ENCODE measurements at regions not wholly inside any gene's neighbourhood (a gene's known extent, or its start where the extent isn't known, plus 50 kb on each side); places are given as distances from the start of the nearest gene placed in this dataset.
A peak's percentile ranks its signal among the peaks of the same experiment; 100 is the strongest.

DNA sequence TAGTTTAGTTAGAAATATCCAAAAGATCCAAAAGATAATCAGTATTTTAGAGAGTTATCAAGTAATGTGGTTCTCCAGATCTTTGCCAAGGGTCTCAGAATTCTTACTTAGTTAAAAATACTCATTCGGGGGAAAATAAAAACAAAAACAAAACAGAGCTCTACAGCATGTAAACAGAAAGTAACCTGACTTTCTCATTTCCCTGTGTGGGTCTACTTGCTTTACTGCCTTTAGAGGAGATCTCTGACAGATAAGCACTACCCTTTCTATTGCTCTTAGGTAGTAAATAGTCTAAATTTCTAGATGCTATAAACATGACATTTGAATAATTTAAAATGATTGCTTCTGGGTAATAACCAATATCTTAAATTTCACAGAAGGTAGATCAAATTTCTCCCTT lies 371.8 kb downstream of the RPL10L start:
- DNase-seq (ENCODE audit: low read depth) = no peak
- no peak overlapping the region for H3K4me3 ChIP-seq (ENCODE audit: low read depth, low read length)
- TF ChIP-seq MAX (IDR thresholded peaks at IDR 0.05; ENCODE audit: low read depth, low read length) (no peak), MYC (IDR thresholded peaks at IDR 0.05; ENCODE audit: low read depth, low read length) (no peak), POLR2A (IDR thresholded peaks at IDR 0.05; ENCODE audit: extremely low read depth, insufficient read length) (no peak)

DNA sequence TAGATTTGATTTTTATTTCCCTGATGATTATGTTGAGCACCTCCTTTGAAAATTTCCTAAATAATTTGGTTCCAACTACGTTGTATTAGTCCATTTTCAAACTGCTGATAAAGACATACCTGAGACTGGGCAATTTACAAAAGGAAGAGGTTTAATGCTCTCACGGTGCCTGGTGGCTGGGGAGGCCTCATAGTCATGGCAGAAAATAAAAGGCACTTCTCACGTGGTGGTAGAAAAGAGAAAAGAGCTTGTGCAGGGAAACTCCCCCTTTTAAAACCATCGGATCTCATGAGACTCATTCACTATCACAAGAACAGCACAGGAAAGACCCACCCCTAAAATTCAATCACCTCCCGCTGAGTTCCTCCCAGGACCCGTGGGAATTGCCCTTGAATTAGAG lies 372.3 kb downstream of the RPL10L start:
- TF ChIP-seq MYC (IDR thresholded peaks at IDR 0.05; ENCODE audit: low read depth, low read length) = no peak
- TF ChIP-seq, protein P1, sequence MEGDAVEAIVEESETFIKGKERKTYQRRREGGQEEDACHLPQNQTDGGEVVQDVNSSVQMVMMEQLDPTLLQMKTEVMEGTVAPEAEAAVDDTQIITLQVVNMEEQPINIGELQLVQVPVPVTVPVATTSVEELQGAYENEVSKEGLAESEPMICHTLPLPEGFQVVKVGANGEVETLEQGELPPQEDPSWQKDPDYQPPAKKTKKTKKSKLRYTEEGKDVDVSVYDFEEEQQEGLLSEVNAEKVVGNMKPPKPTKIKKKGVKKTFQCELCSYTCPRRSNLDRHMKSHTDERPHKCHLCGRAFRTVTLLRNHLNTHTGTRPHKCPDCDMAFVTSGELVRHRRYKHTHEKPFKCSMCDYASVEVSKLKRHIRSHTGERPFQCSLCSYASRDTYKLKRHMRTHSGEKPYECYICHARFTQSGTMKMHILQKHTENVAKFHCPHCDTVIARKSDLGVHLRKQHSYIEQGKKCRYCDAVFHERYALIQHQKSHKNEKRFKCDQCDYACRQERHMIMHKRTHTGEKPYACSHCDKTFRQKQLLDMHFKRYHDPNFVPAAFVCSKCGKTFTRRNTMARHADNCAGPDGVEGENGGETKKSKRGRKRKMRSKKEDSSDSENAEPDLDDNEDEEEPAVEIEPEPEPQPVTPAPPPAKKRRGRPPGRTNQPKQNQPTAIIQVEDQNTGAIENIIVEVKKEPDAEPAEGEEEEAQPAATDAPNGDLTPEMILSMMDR (IDR thresholded peaks at IDR 0.05; ENCODE audit: low read depth, low read length) = no peak
- no peak for TF ChIP-seq POLR2A (IDR thresholded peaks at IDR 0.05; ENCODE audit: extremely low read depth, insufficient read length)
- H3K4me3 ChIP-seq (ENCODE audit: low read depth, low read length) = no peak overlapping the region
- no peak for DNase-seq (ENCODE audit: low read depth)

DNA sequence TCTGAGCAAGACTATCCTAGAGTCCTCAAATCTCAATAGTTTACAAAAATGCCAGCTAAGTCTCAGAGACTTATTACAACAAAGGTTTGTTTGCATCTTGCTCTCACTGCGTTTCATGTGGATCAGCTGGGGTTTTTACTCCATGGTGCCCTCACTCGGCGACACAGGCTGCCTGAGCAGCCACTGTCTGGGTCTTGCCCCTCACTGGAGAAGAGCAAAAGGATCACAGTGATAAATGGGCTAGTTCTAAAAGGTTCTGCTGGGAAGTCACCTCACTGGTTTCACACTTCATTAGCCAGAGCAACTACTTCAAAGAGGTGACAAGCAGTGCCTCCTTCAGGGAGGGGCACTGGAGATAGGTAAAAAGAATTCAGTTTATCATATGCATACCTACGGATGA lies 392.0 kb downstream of the RPL10L start:
- TF ChIP-seq POLR2A (IDR thresholded peaks at IDR 0.05; ENCODE audit: extremely low read depth, insufficient read length) = no peak
- TF ChIP-seq, protein P1 (IDR thresholded peaks at IDR 0.05; ENCODE audit: low read depth, low read length) = no peak
- no peak for TF ChIP-seq MYC (IDR thresholded peaks at IDR 0.05; ENCODE audit: low read depth, low read length)
- no peak for TF ChIP-seq MAX (IDR thresholded peaks at IDR 0.05; ENCODE audit: low read depth, low read length)
- no peak overlapping the region for H3K4me3 ChIP-seq (ENCODE audit: low read depth, low read length)
- DNase-seq (ENCODE audit: low read depth) = peak; percentile 3

DNA sequence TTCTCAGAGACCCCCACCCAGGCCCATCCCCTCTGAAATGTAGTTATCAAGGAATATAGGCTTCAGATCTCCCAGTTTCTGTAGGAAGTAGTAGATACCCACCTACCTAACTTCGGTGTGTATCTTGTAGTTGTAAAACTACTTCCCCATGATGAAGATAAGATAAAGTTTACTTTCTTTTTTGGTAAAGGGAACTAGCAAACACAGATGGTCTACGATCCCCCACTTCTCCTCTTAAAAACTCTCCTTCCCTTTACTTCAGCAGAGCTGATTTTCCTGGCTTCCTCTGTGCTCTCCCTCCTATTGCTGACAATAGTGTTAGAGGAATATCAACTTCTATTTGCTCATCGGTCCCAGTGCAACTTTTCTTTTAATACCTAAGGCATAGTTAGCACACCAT lies 395.2 kb downstream of the RPL10L start:
- H3K4me3 ChIP-seq (ENCODE audit: low read depth, low read length) = no peak overlapping the region
- DNase-seq (ENCODE audit: low read depth) = no peak
- TF ChIP-seq MAX (IDR thresholded peaks at IDR 0.05; ENCODE audit: low read depth, low read length) (no peak), MYC (IDR thresholded peaks at IDR 0.05; ENCODE audit: low read depth, low read length) (no peak), POLR2A (IDR thresholded peaks at IDR 0.05; ENCODE audit: extremely low read depth, insufficient read length) (no peak)
- TF ChIP-seq, protein P1 (IDR thresholded peaks at IDR 0.05; ENCODE audit: low read depth, low read length) = no peak

DNA sequence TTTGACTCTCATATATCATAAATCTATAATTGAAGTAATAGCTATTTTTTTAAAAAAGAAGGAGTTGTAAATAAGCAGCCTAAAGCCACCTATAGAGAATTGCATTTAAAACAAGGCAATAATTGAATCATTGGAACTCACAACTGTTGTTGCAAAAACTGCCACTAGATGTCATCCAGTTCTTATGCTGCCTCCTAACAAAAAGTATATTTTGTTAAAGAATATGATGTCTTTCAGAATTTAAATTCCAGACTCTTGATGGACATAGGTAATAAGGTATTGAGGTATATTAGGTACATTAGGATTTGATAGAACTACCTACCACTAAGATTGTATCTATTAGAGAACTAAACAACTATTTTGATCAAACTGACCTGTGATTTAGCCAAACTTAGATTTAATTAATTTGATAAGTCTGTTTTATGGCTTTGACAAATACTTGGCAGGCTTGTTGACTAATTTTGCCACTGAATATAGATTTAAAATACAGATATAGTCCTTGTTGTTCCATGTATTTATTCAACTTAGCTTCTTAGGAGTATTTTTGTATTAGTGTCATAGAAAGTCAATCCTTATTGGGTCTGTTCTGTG lies 401.4 kb downstream of the RPL10L start:
- TF ChIP-seq, protein P1 (IDR thresholded peaks at IDR 0.05; ENCODE audit: low read depth, low read length) = peak; percentile 57
- no peak for TF ChIP-seq MAX (IDR thresholded peaks at IDR 0.05; ENCODE audit: low read depth, low read length)
- H3K4me3 ChIP-seq (ENCODE audit: low read depth, low read length) = no peak overlapping the region
- DNase-seq (ENCODE audit: low read depth) = peak; percentile 33

DNA sequence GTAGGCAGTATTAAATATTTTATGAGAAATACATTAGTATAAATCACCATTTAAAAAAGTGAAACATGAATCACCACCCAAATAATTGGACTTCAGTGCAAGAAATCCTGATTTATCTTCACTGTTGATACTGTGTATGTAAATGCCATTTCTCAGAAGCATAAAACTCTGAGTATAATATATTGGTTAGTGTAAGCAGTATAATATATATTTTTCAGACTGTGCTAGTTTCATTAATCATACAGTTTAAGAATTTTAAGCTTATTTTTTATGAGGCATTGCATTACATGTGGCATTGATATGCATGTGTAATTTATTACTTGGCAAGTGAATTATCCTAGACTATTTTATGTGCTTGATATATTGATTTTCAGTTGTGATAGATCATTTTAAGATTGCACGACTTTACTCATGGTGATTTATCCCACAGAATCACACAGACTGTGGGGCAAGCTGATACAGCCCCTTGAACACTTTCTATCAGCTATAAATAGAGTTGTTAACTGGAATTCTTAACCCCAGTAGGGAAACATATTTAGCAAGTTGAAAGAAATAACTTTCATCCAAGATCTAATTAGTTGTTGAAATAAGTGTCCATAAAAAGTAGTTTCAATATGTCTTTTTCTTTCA lies 403.5 kb downstream of the RPL10L start:
- TF ChIP-seq MAX (IDR thresholded peaks at IDR 0.05; ENCODE audit: low read depth, low read length) (no peak), POLR2A (IDR thresholded peaks at IDR 0.05; ENCODE audit: extremely low read depth, insufficient read length) (no peak), MYC (IDR thresholded peaks at IDR 0.05; ENCODE audit: low read depth, low read length) (no peak)
- TF ChIP-seq, protein P1 (IDR thresholded peaks at IDR 0.05; ENCODE audit: low read depth, low read length) = no peak
- no peak overlapping the region for H3K4me3 ChIP-seq (ENCODE audit: low read depth, low read length)
- no peak for DNase-seq (ENCODE audit: low read depth)

All from NB4 (cell line).